ENCODE measurements at regions not wholly inside any gene's neighbourhood (a gene's known extent, or its start where the extent isn't known, plus 50 kb on each side); places are given as distances from the start of the nearest gene placed in this dataset.
"Not testable (repeated sequence)": the region's sequence is repeated elsewhere in the genome, so short reads cannot be mapped to it uniquely, and the experiment has no call there.

DNA sequence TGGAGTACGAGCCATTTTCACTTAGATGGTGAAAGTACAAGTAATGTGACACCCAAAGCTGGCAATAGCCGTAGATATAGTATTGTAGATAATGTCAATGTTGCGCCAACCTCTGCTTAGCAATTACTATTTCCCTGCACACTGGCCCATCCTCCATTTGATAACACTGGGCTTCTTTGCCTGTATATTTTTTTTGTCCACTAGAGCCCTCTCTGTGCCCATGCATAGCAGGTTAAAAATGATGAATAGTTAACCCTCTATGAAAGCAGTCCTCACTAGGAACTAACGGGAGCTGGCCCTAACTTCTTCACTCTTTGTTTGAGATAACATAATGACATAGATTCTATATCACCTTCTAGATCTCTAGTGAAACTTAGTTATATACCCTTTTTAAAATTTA lies 416.8 kb downstream of the TUSC1 start:
- no peak for DNase-seq (ENCODE audit: low read depth)

- DNase-seq (ENCODE audit: low read depth): no peak
Observed at GRCh38 chr9:25260046-25260445, 418.2 kb downstream of the TUSC1 start.

- no peak for DNase-seq (ENCODE audit: low read depth)
Observed at GRCh38 chr9:25255216-25255615, 423.0 kb downstream of the TUSC1 start.

DNA sequence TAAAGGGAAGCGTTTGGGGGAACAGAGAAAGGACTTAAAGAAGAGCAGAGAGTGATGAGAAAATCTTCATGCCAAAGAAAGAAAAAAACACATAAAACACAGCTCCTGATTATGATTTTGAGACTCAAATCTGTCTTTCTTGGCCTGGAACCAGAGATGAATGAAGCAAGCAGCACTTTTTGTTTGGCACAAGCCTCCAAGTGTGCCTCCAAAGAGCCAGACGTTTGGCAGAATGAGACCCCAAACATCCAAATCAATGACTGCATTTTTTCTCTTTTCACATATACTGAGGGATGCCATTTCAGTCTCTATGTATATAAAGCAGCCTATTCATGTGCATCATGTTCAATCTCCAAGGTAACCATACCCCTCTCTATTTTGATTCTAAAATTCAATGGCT lies 424.2 kb downstream of the TUSC1 start:
- no peak for DNase-seq (ENCODE audit: low read depth)

- no peak for DNase-seq (ENCODE audit: low read depth)
Observed at GRCh38 chr9:25241421-25241820, 436.8 kb downstream of the TUSC1 start.

DNA sequence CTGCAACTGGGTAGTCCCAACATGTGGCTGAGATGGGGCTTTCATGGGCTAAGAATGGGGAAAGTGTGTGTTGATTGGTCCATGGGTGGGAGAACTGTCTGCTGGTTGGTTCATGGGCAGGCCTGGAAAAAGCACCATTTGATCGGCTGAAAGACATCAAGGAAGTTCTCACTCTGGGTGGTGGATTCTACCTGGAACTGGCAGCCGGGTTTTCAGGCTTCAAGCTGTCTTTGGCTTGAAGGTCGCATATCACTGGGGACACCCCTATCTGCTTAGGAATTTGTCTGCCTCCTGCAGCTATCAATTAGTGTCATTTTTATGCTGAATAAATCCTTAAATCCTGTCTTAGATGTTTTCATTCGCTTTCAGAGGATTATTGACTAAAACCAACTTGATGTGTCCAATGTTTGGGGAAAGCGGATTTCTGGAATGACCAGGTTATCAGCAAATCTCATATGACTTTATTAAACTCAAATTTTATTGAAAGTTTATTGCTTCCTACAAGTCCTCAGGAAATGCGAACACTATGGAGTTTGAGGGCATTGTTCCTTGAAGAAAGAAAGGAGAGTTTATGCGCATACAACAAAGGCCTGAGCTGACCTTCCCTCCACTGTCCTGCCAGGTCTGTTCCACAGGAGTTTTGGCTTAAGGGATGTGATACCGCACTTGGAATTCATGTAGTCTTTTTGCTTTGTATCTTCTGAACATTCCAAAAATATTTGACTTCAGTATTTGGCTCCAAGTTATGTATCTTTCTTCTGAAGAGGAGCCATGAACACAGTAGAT lies 451.1 kb downstream of the TUSC1 start:
- DNase-seq (ENCODE audit: low read depth): no peak

DNA sequence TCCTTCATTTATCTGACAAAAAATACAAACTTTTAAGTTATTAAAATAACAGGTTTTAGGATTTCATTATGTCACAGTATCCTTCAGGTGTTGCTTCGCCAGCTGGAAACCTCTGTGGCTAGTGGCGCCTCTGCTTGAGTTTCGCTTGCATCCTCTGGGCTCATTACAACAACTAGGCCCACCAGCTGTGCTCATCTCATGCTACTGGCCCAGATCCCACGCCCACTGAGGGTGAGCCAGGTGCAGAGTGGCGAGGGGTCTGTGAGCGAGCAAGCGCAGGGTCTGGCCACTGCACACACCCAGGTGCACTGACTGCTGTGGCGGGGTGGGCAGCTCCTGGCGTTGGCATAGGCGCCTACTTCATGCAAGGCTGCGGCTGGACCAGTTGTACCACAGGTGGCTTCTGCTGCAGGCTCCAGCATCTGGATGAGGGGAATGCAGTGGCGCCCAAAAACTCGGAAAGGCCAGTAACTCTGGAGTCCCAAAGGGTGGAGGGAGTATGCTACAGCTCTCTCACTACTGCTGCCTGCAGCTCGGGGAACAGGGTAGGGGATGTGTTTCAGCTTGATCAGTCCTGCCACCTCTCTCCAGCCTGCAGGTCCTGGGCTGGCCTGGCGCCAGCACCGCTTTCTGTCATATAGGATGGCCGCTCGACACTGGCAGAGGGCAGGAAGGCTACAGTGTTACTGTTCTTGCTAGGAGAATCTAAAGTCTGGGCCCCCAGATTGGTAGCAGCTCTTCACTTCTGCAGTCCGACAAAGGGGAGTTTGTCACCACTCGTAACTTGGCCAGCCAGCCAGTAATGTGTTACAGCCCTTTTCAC lies 452.1 kb downstream of the TUSC1 start:
- DNase-seq (ENCODE audit: low read depth): no peak

GRCh38 chr9:25224996-25225395 lies 453.2 kb downstream of the TUSC1 start:
- no peak for DNase-seq (ENCODE audit: low read depth)

GRCh38 chr9:25224309-25224708 lies 453.9 kb downstream of the TUSC1 start:
- no peak for DNase-seq (ENCODE audit: low read depth)

GRCh38 chr9:25212361-25212760 lies 465.9 kb downstream of the TUSC1 start:
- no peak for DNase-seq (ENCODE audit: low read depth)

DNA sequence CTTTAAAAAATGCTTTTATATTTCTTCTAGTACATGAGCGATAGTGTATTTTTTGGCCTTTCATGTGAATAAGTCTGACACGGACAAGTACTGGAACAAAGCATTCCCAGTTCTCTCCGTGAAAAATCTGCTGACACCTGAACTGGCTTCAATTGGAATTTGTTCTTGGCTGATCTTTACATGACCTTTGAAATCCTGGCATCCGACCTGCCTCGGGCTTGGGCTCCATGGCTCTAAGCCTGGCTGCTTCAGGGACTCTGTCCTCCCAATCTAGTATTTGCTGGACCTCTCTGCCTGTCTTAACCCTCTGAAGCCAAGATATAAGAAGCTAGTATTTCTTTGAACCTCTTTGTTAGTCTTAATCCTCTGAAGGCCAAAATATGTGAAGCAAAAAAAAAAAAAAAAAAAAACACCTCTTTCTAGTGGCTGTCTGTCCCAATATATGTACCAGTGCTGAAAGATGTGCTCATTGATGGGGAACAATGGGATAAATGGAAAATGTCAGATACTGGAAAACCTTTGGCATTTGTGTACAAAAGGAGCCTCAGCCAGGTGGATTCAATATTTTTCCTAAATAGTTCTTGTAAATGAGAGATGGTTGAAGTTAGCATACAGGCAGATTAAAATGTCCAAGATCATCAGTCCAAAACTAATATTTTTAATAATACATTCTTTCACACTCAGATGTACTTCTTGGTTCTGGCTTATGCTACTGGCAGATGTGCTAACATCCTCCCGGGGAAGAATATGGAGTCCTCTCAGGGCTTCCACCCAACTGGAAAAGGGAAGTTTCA lies 470.6 kb downstream of the TUSC1 start:
- DNase-seq (ENCODE audit: low read depth): no peak

GRCh38 chr9:25206027-25206426 lies 472.2 kb downstream of the TUSC1 start:
- DNase-seq (ENCODE audit: low read depth): no peak

DNA sequence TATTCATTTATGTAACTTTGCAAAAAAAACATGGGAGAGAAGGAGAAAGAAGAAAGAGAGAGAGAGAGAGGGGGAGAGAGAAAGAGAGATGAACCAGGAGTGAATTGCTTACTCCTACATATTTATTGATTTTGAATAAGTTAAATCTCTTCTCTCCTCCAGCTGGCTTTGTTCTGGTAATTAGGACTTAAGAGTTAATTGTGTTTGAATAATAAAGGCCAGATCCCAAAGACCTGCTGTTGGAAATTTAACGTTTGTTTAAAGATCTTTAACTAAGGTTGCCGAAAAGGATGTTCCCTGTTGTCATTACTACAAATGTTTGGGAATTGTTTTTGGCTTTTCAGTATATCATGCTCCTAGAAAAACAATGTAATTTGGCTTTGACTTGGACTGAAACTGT lies 473.0 kb downstream of the TUSC1 start:
- no peak for DNase-seq (ENCODE audit: low read depth)

DNA sequence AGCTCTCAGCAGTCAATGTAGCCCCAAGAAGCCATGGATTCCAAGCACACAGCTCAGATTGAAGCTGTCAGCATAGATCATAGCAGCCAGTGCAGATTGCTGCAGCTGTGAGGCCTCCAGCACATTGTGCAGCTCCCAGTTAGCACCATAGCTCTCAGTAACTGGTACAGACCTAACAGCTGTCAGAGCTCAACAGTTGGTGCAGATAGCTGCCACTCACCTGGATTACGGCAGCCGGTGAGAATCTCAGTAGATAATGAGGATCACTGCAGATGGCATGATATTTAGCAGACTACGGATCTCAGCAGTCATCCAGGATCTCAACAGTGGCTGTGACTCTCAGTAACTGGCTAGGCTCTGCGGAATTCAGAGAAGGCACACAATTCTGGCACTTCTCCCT lies 500.4 kb downstream of the TUSC1 start:
- no peak for DNase-seq (ENCODE audit: low read depth)

GRCh38 chr9:25129537-25129936 lies 548.7 kb downstream of the TUSC1 start:
- no peak for DNase-seq (ENCODE audit: low read depth)

DNA sequence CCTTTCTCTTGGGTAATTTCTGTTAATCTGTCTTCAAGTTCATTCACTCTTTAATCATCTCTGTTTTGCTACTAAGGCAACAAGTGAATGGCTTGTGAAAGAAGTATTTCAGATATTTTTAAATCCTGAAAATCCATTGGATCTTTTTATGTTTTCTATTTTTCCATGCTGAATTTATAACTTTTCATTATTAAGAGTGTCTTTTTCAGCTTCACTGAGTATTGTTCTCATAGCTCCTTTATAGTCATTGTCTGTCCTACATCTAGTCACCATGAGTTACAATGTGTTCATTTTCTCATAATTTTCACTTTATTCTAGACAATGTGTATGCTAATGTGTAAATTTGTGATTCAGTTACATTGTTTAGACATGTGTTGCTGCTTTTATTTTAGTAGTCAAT lies 556.4 kb downstream of the TUSC1 start:
- DNase-seq (ENCODE audit: low read depth): no peak

GRCh38 chr9:25119041-25119440 lies 559.2 kb downstream of the TUSC1 start:
- DNase-seq (ENCODE audit: low read depth): no peak

DNA sequence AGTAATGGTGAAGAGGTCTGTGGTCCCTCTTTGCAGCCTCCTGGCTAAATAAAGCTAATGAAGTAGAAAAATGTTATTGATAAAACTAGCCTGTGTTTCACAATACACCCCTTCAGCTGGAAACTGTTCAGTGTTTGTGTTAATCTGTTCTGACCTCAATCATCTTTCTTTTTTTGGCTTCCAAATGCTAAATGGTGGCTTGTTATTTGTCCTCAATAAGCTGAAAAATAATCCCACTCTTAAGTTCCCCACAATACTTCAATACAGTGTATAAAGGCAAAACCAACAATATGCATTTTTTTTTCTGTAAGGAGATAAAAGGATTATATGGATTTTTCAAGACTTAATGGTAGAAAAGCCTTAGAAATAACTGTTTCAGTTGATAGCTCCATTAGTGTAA lies 560.5 kb downstream of the TUSC1 start:
- DNase-seq (ENCODE audit: low read depth): no peak

- not testable (repeated sequence) for DNase-seq (ENCODE audit: low read depth)
Observed at GRCh38 chr9:25102204-25102603, 556.5 kb upstream of the IZUMO3 start.

GRCh38 chr9:25094518-25094917 lies 548.8 kb upstream of the IZUMO3 start:
- DNase-seq (ENCODE audit: low read depth): no peak

GRCh38 chr9:25078202-25078601 lies 532.5 kb upstream of the IZUMO3 start:
- no peak for DNase-seq (ENCODE audit: low read depth)

DNA sequence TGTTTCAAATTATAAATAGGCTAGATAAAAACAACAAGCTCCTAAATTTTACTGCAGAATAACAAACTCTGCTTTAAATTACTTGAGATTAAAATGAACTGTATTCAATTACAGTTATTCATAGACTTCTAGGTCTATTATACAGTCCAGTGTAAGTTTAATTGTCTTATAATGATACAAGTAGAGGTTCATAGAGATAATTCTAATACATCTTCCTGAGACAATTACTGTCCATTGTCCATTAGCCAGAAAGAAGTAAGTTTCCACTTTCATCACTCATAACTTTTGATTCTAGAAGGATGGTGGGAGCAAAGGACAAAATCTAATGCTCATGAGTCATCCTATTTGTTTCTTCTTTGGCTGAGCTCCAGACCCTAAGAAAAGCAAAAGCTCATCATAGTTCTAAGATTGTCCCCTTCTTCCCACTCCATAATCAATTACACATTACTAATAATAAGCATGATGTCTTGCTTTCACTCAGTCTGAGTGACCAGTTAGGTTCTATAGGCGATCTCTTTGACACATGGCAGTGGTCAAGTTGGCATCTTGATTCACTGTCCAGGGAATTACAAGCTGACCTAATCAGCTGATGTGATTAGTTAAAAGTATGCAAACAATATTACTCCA lies 502.5 kb upstream of the IZUMO3 start:
- DNase-seq (ENCODE audit: low read depth): no peak
